ENCODE measurements at regions not wholly inside any gene's neighbourhood (a gene's known extent, or its start where the extent isn't known, plus 50 kb on each side); places are given as distances from the start of the nearest gene placed in this dataset.

DNA sequence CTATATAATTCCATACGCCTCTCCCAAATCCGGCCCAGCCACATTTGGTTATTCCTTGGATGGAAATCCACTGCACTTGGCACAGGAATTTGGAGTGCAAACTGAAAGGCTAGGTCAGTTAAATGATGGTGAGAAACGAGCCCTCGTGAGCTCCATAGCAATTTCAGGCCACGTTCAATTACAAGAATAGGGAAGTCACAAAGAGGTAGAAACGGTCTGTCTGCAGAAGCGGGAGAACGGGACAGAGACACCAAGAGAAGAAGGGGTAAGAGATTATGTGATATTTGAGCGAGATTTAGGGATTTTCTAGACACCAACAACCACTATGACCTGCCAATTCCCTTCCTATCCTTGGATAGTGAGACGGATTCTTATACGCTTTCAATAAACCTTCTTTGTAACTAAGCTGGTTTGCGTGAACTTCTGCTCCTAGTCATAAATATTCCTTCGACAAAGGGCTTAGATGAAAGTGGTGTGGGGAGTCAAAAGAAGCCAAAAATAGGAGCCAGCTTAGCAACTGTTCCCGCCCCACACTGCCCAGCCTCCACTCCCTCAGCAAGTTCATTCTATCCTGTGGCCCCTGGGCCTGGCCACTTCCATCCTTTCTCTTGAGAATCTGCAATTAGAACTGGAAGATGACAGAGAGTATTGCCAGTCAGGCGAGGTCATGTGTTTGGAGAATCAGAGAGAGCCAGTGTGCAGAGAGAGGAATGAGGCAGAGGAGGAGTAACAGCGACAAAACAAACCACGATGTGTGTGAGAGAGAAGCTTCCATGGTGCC, 118.4 kb downstream of the ZNF608 start:
- H3K4me2 ChIP-seq, result no peak overlapping the region
- H3K4me3 ChIP-seq (IDR thresholded peaks at IDR 0.05; ENCODE audit: insufficient read depth, low read depth, low read length), result no peak overlapping the region
- H3K79me2 ChIP-seq (ENCODE audit: insufficient read depth, low read depth), result no peaks in the 10 kb centered on the region
- no peak overlapping the region for H3K9ac ChIP-seq
- H3K27ac ChIP-seq, result no peak overlapping the region
- TF ChIP-seq, protein P1, sequence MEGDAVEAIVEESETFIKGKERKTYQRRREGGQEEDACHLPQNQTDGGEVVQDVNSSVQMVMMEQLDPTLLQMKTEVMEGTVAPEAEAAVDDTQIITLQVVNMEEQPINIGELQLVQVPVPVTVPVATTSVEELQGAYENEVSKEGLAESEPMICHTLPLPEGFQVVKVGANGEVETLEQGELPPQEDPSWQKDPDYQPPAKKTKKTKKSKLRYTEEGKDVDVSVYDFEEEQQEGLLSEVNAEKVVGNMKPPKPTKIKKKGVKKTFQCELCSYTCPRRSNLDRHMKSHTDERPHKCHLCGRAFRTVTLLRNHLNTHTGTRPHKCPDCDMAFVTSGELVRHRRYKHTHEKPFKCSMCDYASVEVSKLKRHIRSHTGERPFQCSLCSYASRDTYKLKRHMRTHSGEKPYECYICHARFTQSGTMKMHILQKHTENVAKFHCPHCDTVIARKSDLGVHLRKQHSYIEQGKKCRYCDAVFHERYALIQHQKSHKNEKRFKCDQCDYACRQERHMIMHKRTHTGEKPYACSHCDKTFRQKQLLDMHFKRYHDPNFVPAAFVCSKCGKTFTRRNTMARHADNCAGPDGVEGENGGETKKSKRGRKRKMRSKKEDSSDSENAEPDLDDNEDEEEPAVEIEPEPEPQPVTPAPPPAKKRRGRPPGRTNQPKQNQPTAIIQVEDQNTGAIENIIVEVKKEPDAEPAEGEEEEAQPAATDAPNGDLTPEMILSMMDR (conservative IDR thresholded peaks at IDR 0.05; ENCODE audit: low read depth, low read length), result no peak
- H3K36me3 ChIP-seq (ENCODE audit: insufficient read depth), result no peaks in the 10 kb centered on the region
- no peaks in the 10 kb centered on the region for H4K20me1 ChIP-seq (ENCODE audit: insufficient read depth)
- peaks cover 25% of the 10 kb centered on the region for H3K4me1 ChIP-seq (ENCODE audit: low read depth, poor library complexity, severe bottlenecking)
- no peaks in the 10 kb centered on the region for H3K27me3 ChIP-seq (ENCODE audit: insufficient read depth, low read depth)
- no peak overlapping the region for H2AFZ ChIP-seq (ENCODE audit: low read depth)

DNA sequence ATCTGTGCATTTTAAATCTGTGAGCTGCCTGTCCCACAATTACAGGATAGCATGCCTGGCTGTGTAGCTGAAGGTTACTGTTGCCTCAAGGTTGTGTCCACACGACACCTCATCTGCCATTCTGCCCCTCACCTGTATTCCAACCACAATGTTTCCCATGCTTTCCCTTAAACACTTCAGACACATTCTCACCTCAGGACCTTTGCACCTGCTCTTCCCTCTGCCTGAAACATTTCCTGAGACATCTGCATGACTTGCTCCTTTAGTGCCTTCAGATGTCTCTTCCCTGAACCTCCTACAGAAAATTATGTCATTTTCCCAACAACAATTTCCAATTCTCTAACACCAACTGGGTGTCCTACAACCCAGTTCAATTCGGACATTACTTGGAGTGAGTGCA, 120.4 kb downstream of the ZNF608 start:
- no peaks in the 10 kb centered on the region for H3K27me3 ChIP-seq (ENCODE audit: insufficient read depth, low read depth)
- H2AFZ ChIP-seq (ENCODE audit: low read depth), result no peak overlapping the region
- H4K20me1 ChIP-seq (ENCODE audit: insufficient read depth), result no peaks in the 10 kb centered on the region
- TF ChIP-seq, protein P1 (conservative IDR thresholded peaks at IDR 0.05; ENCODE audit: low read depth, low read length), result no peak
- no peak overlapping the region for H3K4me2 ChIP-seq
- H3K27ac ChIP-seq, result no peak overlapping the region
- peaks cover 10% of the 10 kb centered on the region for H3K4me1 ChIP-seq (ENCODE audit: low read depth, poor library complexity, severe bottlenecking)
- no peak overlapping the region for H3K4me3 ChIP-seq (IDR thresholded peaks at IDR 0.05; ENCODE audit: insufficient read depth, low read depth, low read length)
- H3K9ac ChIP-seq, result no peak overlapping the region
- H3K36me3 ChIP-seq (ENCODE audit: insufficient read depth), result no peaks in the 10 kb centered on the region
- H3K79me2 ChIP-seq (ENCODE audit: insufficient read depth, low read depth), result no peaks in the 10 kb centered on the region

GRCh38 chr5:124623265-124623664, 123.2 kb downstream of the ZNF608 start:
- H2AFZ ChIP-seq (ENCODE audit: low read depth), result no peak overlapping the region
- no peak overlapping the region for H3K27ac ChIP-seq
- no peak overlapping the region for H3K9ac ChIP-seq
- H4K20me1 ChIP-seq (ENCODE audit: insufficient read depth), result no peaks in the 10 kb centered on the region
- TF ChIP-seq, protein P1 (conservative IDR thresholded peaks at IDR 0.05; ENCODE audit: low read depth, low read length), result no peak
- H3K4me3 ChIP-seq (IDR thresholded peaks at IDR 0.05; ENCODE audit: insufficient read depth, low read depth, low read length), result no peak overlapping the region
- H3K36me3 ChIP-seq (ENCODE audit: insufficient read depth), result no peaks in the 10 kb centered on the region
- H3K4me2 ChIP-seq, result no peak overlapping the region
- no peaks in the 10 kb centered on the region for H3K27me3 ChIP-seq (ENCODE audit: insufficient read depth, low read depth)
- H3K4me1 ChIP-seq (ENCODE audit: low read depth, poor library complexity, severe bottlenecking), result no peaks in the 10 kb centered on the region
- no peaks in the 10 kb centered on the region for H3K79me2 ChIP-seq (ENCODE audit: insufficient read depth, low read depth)

- Histone ChIP-seq H3K36me3 (ENCODE audit: insufficient read depth) (no peaks in the 10 kb centered on the region), H3K9ac (no peak overlapping the region), H4K20me1 (ENCODE audit: insufficient read depth) (no peaks in the 10 kb centered on the region), H3K79me2 (ENCODE audit: insufficient read depth, low read depth) (no peaks in the 10 kb centered on the region), H3K27me3 (ENCODE audit: insufficient read depth, low read depth) (no peaks in the 10 kb centered on the region), H3K4me1 (ENCODE audit: low read depth, poor library complexity, severe bottlenecking) (no peaks in the 10 kb centered on the region), H3K4me3 (IDR thresholded peaks at IDR 0.05; ENCODE audit: insufficient read depth, low read depth, low read length) (no peak overlapping the region), H2AFZ (ENCODE audit: low read depth) (no peak overlapping the region), H3K4me2 (no peak overlapping the region), H3K27ac (no peak overlapping the region)
- TF ChIP-seq, protein P1 (conservative IDR thresholded peaks at IDR 0.05; ENCODE audit: low read depth, low read length), result no peak
These were observed 123.6 kb downstream of the ZNF608 start for GRCh38 chr5:124622851-124623250.
